SK-N-SH (cell line): ENCODE measurements at regions not wholly inside any gene's neighbourhood (a gene's known extent, or its start where the extent isn't known, plus 50 kb on each side); places are given as distances from the start of the nearest gene placed in this dataset.

Source experiments
- CTCF ChIA-PET: fragments of 300-600, 350-600 bp; formaldehyde crosslinking; extraction: SDS; loops from one replicate; lab custom pipeline; 2021; lab: Yijun Ruan, JAX
- POLR2A ChIA-PET: fragments of 350-600 bp; sonication (Branson Sonifier 250); formaldehyde crosslinking; extraction: SDS; loops from one replicate; lab custom pipeline; 2020; ENCODE audit warnings: antibody characterized with exemption, inconsistent platforms; lab: Yijun Ruan, JAX
- DNase-seq: peaks from one replicate; pipeline ENCODE4 v3.0.0; 2012
- H2AFZ ChIP-seq: fragments of 200-600 bp; sonication (generic); 2 replicates; pipeline ENCODE4 v1.8.1; 2016; ENCODE audit warnings: antibody characterized with exemption, mild to moderate bottlenecking, low read depth
- H3F3A ChIP-seq: fragments of 200-600 bp; sonication (generic); replicated peaks from 2 replicates; pipeline ENCODE3; 2016; ENCODE audit warnings: antibody characterized with exemption, mild to moderate bottlenecking; ENCODE audit not compliant: insufficient read depth
- H3K27ac ChIP-seq, 2 experiments: fragments of 200-500 bp in 1 of 2; fragments of 200-600 bp in 1 of 2; sonication (Bioruptor generic) in 1 of 2; sonication (generic), shearing (Covaris generic) in 1 of 2; 2 replicates each; pipeline versions ENCODE4 v1.5.1 to v1.6.1; 2014 to 2016; ENCODE audit warnings: low read depth in 2 of 2, inconsistent platforms in 1 of 2, low read length in 1 of 2, mild to moderate bottlenecking in 1 of 2, mixed read lengths in 1 of 2
- H3K27me3 ChIP-seq: fragments of 200-600 bp; sonication (generic), shearing (Covaris generic); 2 replicates; pipeline ENCODE4 v1.6.1; 2016; ENCODE audit warnings: mixed run types; ENCODE audit not compliant: insufficient read depth
- H3K36me3 ChIP-seq, 2 experiments: fragments of 200-500 bp in 1 of 2; fragments of 200-600 bp in 1 of 2; sonication (Bioruptor generic) in 1 of 2; sonication (generic) in 1 of 2; replicated peaks in 1 of 2; 2 replicates each; pipeline versions ENCODE3 to v1.5.1; 2014 to 2016; ENCODE audit warnings: low read length in 1 of 2, mild to moderate bottlenecking in 1 of 2; ENCODE audit not compliant: insufficient read depth in 2 of 2, control insufficient read depth in 1 of 2
- H3K4me1 ChIP-seq, 2 experiments: fragments of 200-500 bp in 1 of 2; fragments of 200-600 bp in 1 of 2; sonication (Bioruptor generic) in 1 of 2; sonication (generic), shearing (Covaris generic) in 1 of 2; 2 replicates each; pipeline versions ENCODE4 v1.5.1 to v1.6.1; 2014 to 2016; ENCODE audit warnings: low read depth in 1 of 2, low read length in 1 of 2, mixed run types in 1 of 2; ENCODE audit not compliant: insufficient read depth in 2 of 2, control insufficient read depth in 1 of 2
- H3K4me2 ChIP-seq: fragments of 200-600 bp; sonication (generic), shearing (Covaris generic); 2 replicates; pipeline ENCODE4 v1.6.1; 2017; ENCODE audit warnings: mixed run types
- H3K4me3 ChIP-seq, 2 experiments: fragments of 200-500 bp in 1 of 2; fragments of 200-600 bp in 1 of 2; sonication (Bioruptor generic) in 1 of 2; sonication (generic), shearing (Covaris generic) in 1 of 2; 2 replicates each; pipeline versions ENCODE4 v1.5.1 to v1.8.1; 2014 to 2016; ENCODE audit warnings: low read depth in 2 of 2, inconsistent platforms in 1 of 2, low read length in 1 of 2, mild to moderate bottlenecking in 1 of 2, mixed read lengths in 1 of 2, moderate library complexity in 1 of 2
- H3K79me2 ChIP-seq: fragments of 200-600 bp; sonication (generic); 2 replicates; pipeline ENCODE4 v1.8.1; 2017; ENCODE audit warnings: mild to moderate bottlenecking; ENCODE audit not compliant: insufficient read depth
- H3K9ac ChIP-seq: fragments of 200-600 bp; sonication (generic); 2 replicates; pipeline ENCODE4 v1.6.1; 2017; ENCODE audit warnings: mixed run types
- H3K9me2 ChIP-seq: fragments of 200-600 bp; sonication (generic); 2 replicates; pipeline ENCODE4 v1.6.1; 2017; ENCODE audit warnings: mixed run types
- H3K9me3 ChIP-seq: fragments of 200-600 bp; sonication (generic); 2 replicates; pipeline ENCODE4 v1.6.1; 2017; ENCODE audit warnings: mixed run types, mild to moderate bottlenecking, moderate library complexity
- H4K20me1 ChIP-seq: fragments of 200-600 bp; sonication (generic); 2 replicates; pipeline ENCODE4 v1.6.1; 2017; ENCODE audit warnings: mild to moderate bottlenecking, mixed run types; ENCODE audit not compliant: insufficient read depth
- EP300 ChIP-seq, 2 experiments: IDR thresholded peaks; 2 replicates each; pipeline versions ENCODE4 v1.4.0 to v1.6.1; 2012; ENCODE audit warnings: borderline replicate concordance in 1 of 2, low read depth in 1 of 2, low read length in 1 of 2
- EZH2phosphoT487 ChIP-seq: fragments of 200-600 bp; sonication (generic); IDR thresholded peaks from 2 replicates; pipeline ENCODE4 v1.6.1; 2017; ENCODE audit warnings: low read depth, mixed run types, mild to moderate bottlenecking, antibody characterized with exemption, moderate library complexity, borderline replicate concordance
- FOXJ3 ChIP-seq: sonication (generic); formaldehyde crosslinking; IDR thresholded peaks from 2 replicates; pipeline ENCODE4 v1.5.1; 2020; ENCODE audit warnings: mild to moderate bottlenecking, missing genetic modification reagents
- IRF3 ChIP-seq: fragments of 150-350 bp; IDR thresholded peaks from 2 replicates; pipeline ENCODE4 v1.6.1; 2016; ENCODE audit warnings: mild to moderate bottlenecking, low read depth, low read length
- JUND ChIP-seq: IDR thresholded peaks from 2 replicates; pipeline ENCODE4 v1.4.0; 2012
- MXI1 ChIP-seq: IDR thresholded peaks from 2 replicates; pipeline ENCODE4 v1.6.1; 2012; ENCODE audit warnings: mild to moderate bottlenecking, low read depth, low read length, improper control_type of control experiment
- NFIC ChIP-seq: IDR thresholded peaks from 2 replicates; pipeline ENCODE4 v1.4.0; 2012; ENCODE audit warnings: borderline replicate concordance
- NRF1 ChIP-seq: IDR thresholded peaks from 2 replicates; pipeline ENCODE4 v1.6.1; 2012; ENCODE audit warnings: low read depth, mild to moderate bottlenecking, low read length
- POLR2AphosphoS5 ChIP-seq: IDR thresholded peaks from 2 replicates; pipeline ENCODE4 v1.6.1; 2012; ENCODE audit warnings: low read depth, low read length
- RCOR1 ChIP-seq: fragments of 150-350 bp; IDR thresholded peaks from 2 replicates; pipeline ENCODE4 v1.6.1; 2017; ENCODE audit warnings: antibody characterized with exemption, low read length
- TAF1 ChIP-seq: IDR thresholded peaks from 2 replicates; pipeline ENCODE4 v1.6.1; 2012; ENCODE audit warnings: low read depth, mild to moderate bottlenecking, low read length, moderate library complexity, borderline replicate concordance
- TCF12 ChIP-seq: IDR thresholded peaks from 2 replicates; pipeline ENCODE4 v1.4.0; 2012
- WGBS: methylation state at CpG from one replicate; pipeline ENCODE4 v1.1.6; 2017; ENCODE audit warnings: low lambda C conversion rate; 5-methylcytosine and 5-hydroxymethylcytosine counted together
- TF ChIP-seq, protein P1 (sequence below): IDR thresholded peaks from 2 replicates; pipeline ENCODE4 v1.6.1; 2012; ENCODE audit warnings: mild to moderate bottlenecking, low read depth, low read length, moderate library complexity
- TF ChIP-seq, protein P2 (sequence below): IDR thresholded peaks from 2 replicates; pipeline ENCODE4; 2012

DNA sequence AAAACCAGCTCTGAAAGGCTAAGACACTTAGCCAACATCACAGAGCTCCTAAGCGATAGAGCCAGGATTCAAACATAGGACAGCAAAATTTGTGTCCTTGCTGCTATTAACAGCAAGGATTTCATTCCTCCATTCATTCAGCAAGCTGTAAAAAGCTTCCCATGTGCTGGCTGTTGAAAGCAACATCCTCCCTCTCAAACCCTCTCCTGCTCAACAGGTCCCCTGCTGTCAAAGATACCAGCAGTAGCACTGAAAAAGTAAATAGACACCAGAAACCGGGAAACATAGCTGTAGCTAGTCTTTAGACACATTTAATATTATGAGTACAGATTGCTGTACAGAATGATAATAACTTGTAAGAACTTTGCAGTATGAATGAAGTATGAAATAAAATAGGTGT is 52.6 kb upstream of the ADAMTSL1 start:
- no peaks in the 10 kb centered on the region for H3K9me2 ChIP-seq
- H3K4me1 ChIP-seq, result no peaks in the 10 kb centered on the region
- ChIA-PET POLR2A (no interaction called here), CTCF (interaction anchor here (1.1 to 1.5 kb wide), 2 partner anchors 22 to 166 kb away, joined by 3 read pairs; no protein-coding TSS in a partner anchor)
- TF ChIP-seq NFIC (no peak), POLR2AphosphoS5 (no peak), MXI1 (no peak), EZH2phosphoT487 (no peak), TAF1 (no peak), FOXJ3 (CRISPR knock-in tag) (no peak), TCF12 (no peak), NRF1 (no peak), EP300 (IDR thresholded peaks at IDR 0.05; ENCODE audit: borderline replicate concordance in 1 of 2, low read depth in 1 of 2, low read length in 1 of 2) (no peak), RCOR1 (no peak), IRF3 (no peak), JUND (no peak)
- TF ChIP-seq, protein P1, sequence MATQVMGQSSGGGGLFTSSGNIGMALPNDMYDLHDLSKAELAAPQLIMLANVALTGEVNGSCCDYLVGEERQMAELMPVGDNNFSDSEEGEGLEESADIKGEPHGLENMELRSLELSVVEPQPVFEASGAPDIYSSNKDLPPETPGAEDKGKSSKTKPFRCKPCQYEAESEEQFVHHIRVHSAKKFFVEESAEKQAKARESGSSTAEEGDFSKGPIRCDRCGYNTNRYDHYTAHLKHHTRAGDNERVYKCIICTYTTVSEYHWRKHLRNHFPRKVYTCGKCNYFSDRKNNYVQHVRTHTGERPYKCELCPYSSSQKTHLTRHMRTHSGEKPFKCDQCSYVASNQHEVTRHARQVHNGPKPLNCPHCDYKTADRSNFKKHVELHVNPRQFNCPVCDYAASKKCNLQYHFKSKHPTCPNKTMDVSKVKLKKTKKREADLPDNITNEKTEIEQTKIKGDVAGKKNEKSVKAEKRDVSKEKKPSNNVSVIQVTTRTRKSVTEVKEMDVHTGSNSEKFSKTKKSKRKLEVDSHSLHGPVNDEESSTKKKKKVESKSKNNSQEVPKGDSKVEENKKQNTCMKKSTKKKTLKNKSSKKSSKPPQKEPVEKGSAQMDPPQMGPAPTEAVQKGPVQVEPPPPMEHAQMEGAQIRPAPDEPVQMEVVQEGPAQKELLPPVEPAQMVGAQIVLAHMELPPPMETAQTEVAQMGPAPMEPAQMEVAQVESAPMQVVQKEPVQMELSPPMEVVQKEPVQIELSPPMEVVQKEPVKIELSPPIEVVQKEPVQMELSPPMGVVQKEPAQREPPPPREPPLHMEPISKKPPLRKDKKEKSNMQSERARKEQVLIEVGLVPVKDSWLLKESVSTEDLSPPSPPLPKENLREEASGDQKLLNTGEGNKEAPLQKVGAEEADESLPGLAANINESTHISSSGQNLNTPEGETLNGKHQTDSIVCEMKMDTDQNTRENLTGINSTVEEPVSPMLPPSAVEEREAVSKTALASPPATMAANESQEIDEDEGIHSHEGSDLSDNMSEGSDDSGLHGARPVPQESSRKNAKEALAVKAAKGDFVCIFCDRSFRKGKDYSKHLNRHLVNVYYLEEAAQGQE, result no peak
- TF ChIP-seq, protein P2, sequence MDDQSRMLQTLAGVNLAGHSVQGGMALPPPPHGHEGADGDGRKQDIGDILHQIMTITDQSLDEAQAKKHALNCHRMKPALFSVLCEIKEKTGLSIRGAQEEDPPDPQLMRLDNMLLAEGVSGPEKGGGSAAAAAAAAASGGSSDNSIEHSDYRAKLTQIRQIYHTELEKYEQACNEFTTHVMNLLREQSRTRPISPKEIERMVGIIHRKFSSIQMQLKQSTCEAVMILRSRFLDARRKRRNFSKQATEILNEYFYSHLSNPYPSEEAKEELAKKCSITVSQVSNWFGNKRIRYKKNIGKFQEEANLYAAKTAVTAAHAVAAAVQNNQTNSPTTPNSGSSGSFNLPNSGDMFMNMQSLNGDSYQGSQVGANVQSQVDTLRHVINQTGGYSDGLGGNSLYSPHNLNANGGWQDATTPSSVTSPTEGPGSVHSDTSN, result no peak
- no peaks in the 10 kb centered on the region for H4K20me1 ChIP-seq
- no peak overlapping the region for H3K4me2 ChIP-seq
- H3K36me3 ChIP-seq, result no peaks in the 10 kb centered on the region
- no peaks in the 10 kb centered on the region for H3K79me2 ChIP-seq
- no peak for DNase-seq
- no peak overlapping the region for H2AFZ ChIP-seq
- no peak overlapping the region for H3K9ac ChIP-seq
- H3K4me3 ChIP-seq, result no peak overlapping the region
- no peaks in the 10 kb centered on the region for H3K9me3 ChIP-seq
- no peak overlapping the region for H3K27ac ChIP-seq
- 85% methylated on average over 2 of the region's 2 CpGs for WGBS
- no peaks in the 10 kb centered on the region for H3K27me3 ChIP-seq
- no peaks in the 10 kb centered on the region for H3F3A ChIP-seq
